NB4 (cell line): ENCODE measurements at regions not wholly inside any gene's neighbourhood (a gene's known extent, or its start where the extent isn't known, plus 50 kb on each side); places are given as distances from the start of the nearest gene placed in this dataset.

Experiments
- DNase-seq: peaks from one replicate; pipeline ENCODE4 v3.0.0; 2010; ENCODE audit warnings: low read depth
- H3K4me3 ChIP-seq: one replicate; pipeline ENCODE4 v1.5.1; 2011; ENCODE audit warnings: mild to moderate bottlenecking, low read depth, low read length, moderate library complexity
- CTCF ChIP-seq: IDR thresholded peaks from one replicate; pipeline ENCODE4 v1.5.1; 2012; ENCODE audit warnings: low read depth, low read length
- MAX ChIP-seq: IDR thresholded peaks from 2 replicates; pipeline ENCODE4 v1.6.1; 2011; ENCODE audit warnings: low read depth, low read length
- MYC ChIP-seq: IDR thresholded peaks from 2 replicates; pipeline ENCODE4 v1.6.1; 2011; ENCODE audit warnings: low read depth, low read length
- POLR2A ChIP-seq: IDR thresholded peaks from 2 replicates; pipeline ENCODE4 v1.6.1; 2011; ENCODE audit warnings: mild to moderate bottlenecking; ENCODE audit not compliant: insufficient read length; ENCODE audit errors: extremely low read depth

- TF ChIP-seq MYC, result no peak
- no peak for DNase-seq
- no peak overlapping the region for H3K4me3 ChIP-seq
Measured at GRCh38 chr7:118039963-118040489, 143.9 kb upstream of the LSM8 start.

- no peak for DNase-seq
- no peak overlapping the region for H3K4me3 ChIP-seq
- TF ChIP-seq MYC (no peak), CTCF (no peak), POLR2A (no peak), MAX (no peak)
Measured at GRCh38 chr7:118040562-118040961, 143.4 kb upstream of the LSM8 start.

GRCh38 chr7:118041251-118041878 lies 142.6 kb upstream of the LSM8 start:
- TF ChIP-seq MYC, result no peak
- no peak for TF ChIP-seq POLR2A
- TF ChIP-seq MAX, result no peak
- TF ChIP-seq CTCF, result no peak
- DNase-seq, result no peak
- no peak overlapping the region for H3K4me3 ChIP-seq

- TF ChIP-seq MAX (no peak), POLR2A (no peak), CTCF (no peak), MYC (no peak)
- no peak overlapping the region for H3K4me3 ChIP-seq
- DNase-seq, result no peak
Measured at GRCh38 chr7:118045629-118046028, 138.3 kb upstream of the LSM8 start.

GRCh38 chr7:118046086-118046485 lies 137.9 kb upstream of the LSM8 start:
- DNase-seq, result no peak
- H3K4me3 ChIP-seq, result no peak overlapping the region
- no peak for TF ChIP-seq POLR2A
- TF ChIP-seq MYC, result no peak
- no peak for TF ChIP-seq MAX
- TF ChIP-seq CTCF, result no peak

GRCh38 chr7:118046801-118047200 lies 137.2 kb upstream of the LSM8 start:
- no peak for DNase-seq
- no peak for TF ChIP-seq MYC
- no peak for TF ChIP-seq POLR2A
- TF ChIP-seq CTCF, result no peak
- no peak for TF ChIP-seq MAX
- no peak overlapping the region for H3K4me3 ChIP-seq
